GM18508 (cell line): ENCODE measurements at regions not wholly inside any gene's neighbourhood (a gene's known extent, or its start where the extent isn't known, plus 50 kb on each side); places are given as distances from the start of the nearest gene placed in this dataset.

Experiments used
- ATAC-seq: cut with Tn5 transposase; IDR thresholded peaks from one replicate; pipeline ENCODE4 v1.9.1; 2021; ENCODE audit warnings: moderate number of reproducible peaks; ENCODE audit not compliant: insufficient read depth, unreplicated experiment

DNA sequence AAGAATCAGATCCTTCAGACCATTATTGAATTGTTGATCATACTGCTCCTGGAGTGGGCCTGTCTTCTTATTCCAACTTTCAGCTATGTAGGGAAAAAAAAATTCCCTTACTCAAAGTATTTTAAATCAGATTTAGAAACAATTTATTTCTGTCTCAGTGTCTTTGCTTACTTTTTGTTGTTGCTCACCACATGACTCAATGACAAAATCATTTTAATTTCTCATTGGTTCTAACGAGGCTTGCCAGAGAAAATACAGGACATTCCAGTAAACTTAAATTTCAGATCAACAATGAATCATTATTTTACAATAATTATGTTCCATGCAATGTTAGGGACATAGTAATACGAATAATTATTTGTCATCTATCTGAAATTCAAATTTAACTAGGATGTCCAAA lies 748.5 kb upstream of the CBLB start:
- no peak for ATAC-seq

DNA sequence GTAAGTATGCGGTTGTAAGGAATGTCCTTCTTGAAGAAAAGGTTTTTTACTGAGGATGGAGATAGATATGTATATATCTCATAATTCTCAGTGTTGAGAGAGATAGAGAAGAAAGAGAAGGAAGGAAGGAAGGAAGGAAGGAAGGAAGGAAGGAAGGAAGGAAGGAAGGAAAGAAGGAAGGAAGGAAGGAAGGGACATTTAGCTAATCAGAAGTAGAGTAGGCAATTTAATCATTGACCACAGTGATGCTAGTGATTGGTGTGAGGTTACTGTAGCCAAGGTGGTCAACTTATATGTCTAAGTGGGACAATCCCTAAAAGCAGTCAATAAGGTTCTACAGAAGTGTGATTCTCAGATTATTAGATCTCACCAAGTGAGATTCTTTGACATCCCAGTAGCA lies 751.8 kb upstream of the CBLB start:
- ATAC-seq, result no peak

DNA sequence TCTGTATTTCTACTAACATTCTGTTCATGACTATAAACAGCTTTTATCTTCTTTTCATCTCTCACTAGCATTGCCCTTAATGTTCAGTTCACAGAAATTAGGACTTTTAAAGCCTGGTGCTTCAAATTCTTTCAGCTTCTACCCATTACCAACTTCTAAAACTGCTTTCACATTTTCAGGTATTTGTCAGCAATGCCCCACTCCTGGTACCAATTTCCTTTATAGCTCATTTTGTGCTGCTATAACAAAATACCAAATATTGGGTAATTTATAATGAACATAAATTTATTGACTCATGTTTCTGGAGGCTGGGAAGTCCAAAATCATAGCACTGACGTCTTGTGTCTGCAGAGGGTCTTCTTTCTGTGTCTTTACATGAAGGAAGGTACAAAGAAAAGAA lies 753.1 kb upstream of the CCDC54 start:
- no peak for ATAC-seq

DNA sequence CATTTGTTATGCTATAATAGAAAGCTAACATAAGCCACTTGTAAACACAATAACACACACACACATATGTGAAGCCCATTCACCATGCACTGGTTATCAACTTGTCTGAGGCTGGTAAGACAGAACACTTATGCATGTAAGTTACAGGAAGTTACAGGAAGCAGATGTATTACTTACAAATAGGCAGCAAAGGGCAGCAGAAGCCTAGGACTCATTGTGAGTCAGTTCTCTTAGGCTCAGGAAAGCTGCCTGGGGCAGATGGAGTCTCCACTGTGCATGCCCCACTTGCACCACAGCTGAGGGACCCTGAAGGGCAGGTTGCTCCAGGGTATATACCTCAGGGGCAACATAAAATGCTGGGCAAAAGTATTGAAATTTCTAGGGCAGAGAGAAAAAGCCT lies 748.8 kb upstream of the CCDC54 start:
- ATAC-seq, result no peak

DNA sequence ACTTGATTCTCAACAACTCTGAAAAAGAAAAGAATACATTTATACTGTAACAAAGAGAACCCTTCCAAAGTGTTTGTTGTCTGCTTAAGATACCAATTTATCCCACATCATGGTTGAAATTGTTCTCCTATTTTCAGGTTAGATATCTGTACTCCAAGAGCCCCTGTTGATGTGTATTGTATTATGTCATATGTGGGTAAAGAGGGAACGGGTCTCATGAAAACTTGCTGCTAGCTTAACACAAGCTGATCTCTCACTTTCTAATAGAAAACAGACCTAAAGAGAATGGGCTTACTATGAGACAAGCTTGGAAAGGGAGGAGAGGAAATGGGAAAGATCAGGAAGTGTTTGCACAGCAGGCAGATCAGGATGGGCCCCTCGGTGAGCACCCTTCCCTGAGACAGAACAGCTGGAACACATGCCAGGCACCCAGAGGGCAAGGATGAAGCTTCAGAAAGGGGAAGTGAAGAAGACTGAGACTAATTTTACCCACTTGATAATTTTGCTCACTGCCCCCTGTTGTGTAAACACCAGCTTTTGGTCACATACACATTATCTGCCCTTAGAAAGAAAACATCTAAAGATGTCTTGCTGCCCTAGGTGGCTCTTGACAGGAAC lies 747.9 kb upstream of the CCDC54 start:
- ATAC-seq, result peak; percentile 77

DNA sequence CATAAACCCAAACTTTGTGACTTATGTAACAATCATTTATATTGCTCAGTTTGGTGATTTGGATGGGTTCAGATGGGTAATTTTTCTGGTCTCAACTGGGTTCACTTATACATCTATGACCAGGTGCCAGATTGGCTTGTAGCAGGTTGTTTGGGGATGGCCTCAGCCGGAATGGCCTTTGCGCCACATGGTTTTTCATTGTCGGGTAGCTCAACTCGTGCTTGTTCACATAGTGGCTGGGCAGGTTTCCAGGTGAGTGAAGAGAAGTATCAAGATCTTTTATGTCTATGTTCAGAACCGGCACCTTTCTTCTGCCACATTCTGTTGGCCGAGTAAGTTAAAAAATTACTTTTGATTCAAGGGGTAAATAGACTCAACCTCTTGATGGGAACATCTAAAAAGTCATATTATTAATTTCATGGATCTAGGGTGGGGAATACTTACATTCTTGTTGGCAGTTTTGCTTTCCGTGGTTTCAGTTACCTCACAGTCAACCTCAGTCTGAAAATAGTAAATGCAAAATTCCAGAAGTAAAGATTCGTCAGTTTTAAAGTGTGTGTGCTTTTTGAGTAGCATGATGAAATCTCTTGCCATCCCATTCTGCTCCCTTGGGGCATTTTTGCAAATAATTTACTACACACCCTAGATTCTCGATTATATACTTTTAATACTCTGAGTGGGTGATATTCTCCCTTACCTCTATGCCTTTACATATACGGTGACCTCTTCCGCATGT lies 745.7 kb upstream of the CCDC54 start:
- ATAC-seq, result no peak

DNA sequence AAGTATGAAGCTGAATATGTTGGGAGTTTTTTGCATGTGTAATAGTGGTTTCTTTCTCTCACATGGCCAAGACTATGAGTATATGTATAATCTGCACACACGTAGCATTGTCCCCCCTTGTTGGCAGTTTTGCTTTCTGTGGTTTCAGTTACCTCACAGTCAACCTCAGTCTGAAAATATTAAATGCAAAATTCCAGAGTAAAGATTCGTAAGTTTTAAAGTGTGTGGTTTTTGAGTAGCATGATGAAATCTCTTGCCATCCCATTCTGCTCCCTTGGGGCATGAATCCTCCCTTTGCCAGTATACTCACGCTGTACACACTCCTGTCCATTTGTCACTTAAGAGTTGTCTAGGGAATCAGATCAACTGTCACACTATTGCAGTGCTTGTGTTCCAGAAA lies 742.0 kb upstream of the CCDC54 start:
- ATAC-seq, result no peak

DNA sequence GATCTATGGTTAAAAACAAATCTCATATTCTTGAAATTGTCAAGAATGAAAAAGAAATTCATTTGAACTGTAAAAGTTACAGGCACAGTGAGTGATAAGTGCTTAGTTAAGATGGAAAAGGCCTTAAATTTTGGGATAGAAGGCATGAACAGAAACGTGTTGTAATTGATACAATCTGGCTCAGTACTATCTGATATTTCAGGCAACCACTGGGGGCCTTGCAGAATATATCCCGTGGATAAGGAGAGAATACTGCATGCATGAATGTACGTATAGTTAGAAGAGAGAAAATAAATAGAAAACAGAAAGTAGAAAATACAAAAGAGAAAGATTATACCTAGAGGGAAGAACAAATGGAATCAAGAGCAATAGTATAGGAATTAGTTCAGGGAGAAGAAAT lies 741.4 kb upstream of the CCDC54 start:
- no peak for ATAC-seq

DNA sequence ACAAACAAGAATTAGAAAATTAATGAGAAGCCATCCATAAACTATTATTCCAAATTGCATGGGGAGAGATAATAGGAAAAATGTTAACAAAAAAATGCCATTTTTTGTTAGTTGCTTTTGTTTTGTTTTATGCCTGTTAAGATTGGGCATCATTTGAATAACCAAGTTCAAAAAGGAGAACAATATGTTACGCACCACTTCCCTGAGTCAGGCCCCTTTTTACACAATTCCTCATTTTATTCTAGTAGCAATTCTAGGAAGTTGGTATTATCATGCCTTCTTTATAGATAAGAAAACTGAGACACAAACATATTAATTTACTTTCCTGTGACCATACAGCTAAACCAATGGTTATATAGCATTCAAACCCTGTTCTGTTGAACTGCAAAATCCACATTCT lies 736.9 kb upstream of the CCDC54 start:
- no peak for ATAC-seq

DNA sequence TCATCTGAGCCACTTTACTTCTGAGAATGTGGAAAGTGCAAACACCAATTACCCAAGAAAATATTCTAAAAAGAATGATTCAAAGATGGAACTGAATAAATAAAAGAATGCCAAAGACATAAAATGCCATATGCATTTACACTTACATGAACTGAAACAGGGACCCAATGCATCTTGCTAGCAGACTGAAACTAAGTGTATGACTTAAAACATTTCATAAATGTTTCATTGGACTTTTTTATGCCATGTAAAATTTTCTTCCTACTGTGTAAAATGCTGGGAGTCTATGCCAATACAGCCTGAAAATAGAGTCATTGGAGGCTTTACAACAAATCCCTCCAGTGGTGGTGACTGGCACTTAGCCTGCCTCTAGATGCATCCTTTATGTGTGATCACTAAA lies 735.1 kb upstream of the CCDC54 start:
- no peak for ATAC-seq

DNA sequence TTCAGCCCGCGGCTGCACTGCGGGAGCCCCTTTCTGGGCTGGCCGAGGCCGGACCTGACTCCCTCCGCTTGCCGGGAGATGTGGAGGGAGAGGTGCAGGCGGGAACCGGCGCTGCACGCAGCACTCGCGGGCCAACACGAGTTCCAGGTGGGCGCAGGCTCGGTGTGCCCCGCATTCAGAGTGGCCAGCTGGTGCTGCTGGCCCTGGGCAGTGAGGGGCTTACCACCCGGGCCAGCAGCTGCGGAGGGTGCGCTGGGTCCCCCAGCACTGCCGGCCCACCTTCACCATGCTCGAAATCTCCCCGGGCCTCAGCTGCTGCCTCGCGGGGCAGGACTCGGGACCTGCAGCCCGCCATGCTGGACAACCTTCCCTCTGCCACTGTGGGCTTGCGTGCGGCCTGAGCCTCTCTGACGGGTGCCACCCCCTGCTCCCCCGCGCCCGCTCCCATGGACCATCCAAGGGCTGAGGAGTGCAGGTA lies 733.5 kb upstream of the CCDC54 start:
- ATAC-seq, result no peak

DNA sequence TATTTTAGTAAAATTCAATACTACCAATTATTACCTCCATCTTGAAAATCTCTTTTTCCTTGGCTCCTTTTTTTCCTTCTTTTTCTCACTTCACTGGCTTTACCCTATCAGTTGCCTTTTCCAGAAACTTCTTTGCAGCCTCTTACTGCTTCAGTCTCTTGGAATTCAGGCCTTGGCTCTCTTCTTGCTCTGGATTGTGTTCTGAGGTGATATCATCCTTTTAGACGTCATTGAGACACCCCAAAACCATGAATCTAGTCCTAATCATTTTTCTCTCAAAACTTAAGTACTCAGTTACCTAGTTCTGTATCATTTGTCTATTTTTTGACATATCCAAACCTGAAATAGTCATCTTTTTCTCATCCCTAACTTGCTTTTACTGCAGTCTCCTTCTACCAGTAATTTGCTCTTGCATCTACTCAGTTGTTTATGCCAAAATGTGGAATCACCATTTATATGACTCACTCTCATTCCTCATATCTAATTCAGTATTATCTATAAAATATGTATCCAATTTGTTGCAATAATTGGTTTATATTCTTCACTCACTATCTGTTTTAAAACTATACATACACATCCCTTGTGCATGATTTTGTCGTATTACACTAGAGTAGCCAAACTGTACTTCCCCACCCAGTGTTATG lies 703.2 kb upstream of the CCDC54 start:
- ATAC-seq, result no peak

DNA sequence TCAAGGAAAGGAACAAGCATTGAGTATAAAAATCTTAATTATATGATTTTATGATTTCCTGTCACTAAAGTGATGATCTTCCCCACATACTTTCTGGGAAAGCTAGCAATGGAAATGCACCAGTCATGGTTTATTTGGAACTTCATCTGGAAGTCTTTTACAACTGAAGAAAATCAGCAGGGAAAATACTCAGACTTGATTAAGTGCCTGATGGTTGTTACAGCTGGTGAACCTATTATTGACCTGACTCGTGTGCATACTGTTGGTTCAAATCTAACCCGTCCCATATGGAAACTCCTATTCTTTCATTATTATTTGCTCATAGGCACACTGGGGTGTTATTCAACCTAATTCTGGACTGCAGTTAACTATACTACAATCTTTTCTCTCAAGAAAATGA lies 701.8 kb upstream of the CCDC54 start:
- no peak for ATAC-seq

DNA sequence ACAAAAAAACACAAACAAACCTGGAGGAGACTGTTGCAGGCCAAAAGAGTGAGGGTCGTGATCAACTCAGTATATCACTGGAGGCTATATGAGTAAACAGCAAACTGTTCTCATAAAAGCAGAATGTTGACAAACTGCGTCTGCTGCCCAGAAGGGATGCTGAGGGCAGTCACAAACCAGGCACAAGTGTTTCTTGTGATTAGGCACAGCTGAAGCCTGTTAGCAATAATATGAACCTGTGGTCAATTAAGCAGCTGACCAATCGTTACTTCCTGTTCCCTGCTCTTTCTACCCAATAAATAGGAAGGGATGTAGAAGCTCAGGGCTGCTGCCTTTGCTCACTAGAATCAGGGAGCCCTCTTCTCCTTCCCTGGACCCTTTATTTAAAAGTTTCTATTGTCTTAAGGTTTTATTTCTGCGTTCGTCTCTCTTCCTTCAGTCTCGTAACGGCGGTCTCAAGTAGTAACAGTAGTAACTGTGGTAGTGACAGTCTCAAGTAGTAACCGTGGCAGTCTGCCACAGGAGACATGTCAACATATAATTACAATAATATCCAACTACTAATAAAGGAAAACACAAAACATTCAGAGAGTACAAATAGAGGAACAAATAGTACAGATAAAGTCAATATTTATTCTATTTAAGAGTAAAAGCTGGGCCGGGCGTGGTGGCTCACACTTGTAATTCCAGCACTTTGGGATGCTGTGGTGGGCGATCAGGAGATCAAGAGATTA lies 698.4 kb upstream of the CCDC54 start:
- no peak for ATAC-seq

DNA sequence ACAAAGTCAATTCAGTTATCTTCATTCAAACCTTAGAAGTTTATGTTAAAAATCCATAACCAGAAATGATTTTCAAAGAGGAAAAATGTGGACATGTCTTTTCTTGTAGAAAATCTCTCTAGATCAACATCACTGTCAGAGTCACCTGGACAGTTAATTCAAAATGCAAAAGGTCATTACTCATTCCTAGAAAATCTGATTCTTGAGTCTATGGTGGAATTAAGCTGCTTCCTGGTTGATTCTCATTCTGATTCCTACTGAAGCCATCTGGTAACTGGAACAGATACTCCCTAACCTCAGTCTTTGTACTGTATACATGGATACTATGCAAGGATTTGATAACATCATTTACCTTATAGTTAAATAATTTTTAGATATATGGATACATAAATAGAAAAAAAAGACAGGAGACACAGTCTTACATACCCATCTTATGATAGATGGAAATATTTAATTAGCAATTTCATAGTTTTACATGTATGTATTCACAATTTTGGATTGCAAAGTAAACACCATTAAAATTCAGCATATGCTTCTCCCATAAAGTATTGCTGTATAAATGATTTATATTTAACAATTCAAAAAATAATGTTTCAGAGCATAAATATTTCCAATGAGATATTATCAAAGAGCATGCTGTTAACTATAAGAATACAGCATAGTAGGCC lies 693.2 kb upstream of the CCDC54 start:
- ATAC-seq, result no peak

DNA sequence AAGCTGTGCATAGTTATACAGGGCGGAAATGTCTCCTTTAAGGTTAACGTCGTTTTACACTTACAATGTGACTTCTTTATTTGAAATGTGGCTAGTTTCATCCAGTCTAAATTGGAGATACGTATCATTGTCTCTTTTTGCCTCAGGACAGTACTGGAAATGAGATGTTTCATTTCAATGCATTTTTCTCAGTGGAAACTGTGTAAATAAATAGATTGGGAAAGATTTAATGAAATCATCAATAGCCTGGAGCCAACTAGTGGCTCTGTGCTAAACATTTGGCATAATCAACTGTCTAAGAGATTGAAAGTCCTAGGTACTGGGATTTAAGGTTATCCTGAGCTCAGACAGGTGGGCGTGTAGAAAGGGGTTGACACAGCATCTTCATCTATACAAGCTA lies 691.5 kb upstream of the CCDC54 start:
- no peak for ATAC-seq

DNA sequence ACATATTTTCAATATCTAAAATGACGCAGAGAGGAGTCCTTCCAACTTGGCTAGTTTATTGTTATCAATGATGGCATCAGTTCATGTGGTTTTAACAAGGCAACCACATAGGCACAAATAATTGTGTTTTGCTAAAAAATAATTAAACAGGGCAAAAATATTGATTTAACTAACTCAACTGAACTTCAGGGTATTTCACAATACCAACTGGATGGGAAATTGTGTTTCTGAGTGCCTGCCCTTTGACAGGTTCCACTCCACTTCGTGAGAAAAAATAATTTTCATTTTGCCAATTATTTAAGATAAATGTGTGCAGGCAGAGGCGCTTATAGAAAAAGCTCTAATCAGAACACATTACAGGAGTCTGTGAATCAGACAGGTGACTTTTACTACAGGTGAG lies 689.3 kb upstream of the CCDC54 start:
- ATAC-seq, result no peak

DNA sequence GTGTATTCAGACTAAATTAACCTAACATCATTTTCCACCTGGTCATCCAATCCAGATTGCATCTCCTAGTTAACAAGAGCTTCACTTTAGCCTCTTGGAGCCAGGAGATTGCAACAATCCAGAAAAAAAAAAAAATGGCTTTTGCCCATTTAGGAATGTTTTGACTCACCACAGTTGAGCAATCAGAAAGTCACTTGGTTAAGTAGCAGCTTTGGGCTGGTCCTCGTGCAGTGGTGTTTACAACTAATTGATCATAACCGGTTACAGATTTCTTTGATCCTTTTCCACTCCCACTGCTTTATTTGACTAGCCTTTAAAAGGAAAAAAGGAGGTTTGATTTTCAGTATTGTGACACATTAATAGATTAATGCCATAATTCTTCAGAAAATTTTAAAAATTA lies 688.8 kb upstream of the CCDC54 start:
- no peak for ATAC-seq

DNA sequence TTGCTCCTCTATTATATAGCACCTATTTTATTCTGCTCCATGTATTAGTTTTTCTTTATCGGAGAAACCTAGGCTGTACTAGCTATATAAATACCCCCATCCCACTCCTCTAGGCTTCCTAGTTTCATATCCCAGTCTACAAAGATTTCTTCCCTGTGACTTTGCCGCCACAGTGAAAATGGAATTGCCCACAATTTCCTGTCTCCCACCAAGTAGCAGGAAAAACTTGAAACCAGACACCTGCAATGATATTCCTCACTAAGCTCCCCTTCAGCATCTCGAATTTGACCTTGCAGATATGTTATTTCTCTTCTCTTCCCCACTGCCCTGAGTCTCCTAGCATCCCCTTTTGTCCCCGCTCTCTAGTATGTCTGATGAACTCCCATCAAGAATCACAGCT lies 685.8 kb upstream of the CCDC54 start:
- ATAC-seq, result no peak

DNA sequence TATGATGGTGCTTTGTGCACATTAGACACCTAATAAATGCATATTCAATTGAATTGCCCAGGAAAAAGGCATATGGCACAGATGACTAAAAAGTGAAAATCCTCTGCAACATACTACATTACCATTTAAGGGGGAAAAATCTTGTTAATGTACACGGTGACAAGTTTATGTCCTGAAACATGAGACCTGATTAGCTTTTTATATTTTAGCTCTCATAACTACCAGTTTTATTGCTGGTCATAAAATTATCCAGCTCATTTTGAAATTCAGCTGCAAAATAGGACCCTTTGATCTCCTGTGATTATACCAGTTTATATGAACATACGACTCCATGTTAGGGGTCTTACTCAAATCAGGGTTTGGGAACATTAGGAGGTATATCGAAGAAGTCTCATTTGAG lies 684.6 kb upstream of the CCDC54 start:
- no peak for ATAC-seq

DNA sequence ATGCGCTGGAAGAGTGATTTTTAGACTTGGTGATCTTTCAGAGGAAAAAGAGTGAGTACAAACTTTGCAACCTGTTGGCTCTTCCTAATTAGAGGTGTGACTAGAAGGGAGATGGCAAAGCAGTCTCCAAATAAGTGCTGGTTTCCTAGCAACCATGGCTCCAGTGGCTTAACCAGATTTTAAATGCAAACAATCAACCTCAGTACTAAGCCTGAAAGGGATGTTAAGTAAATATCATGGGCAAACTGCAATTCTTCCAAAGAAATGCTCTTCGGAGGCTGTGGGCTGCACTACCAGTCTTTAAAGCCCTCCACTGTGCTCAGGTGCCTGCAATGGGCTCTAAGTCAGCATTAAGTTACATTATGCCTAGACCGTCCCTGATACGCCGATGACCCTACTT lies 678.1 kb upstream of the CCDC54 start:
- ATAC-seq, result no peak
